Skin of body (tissue), 1 donor: ENCODE measurements at regions not wholly inside any gene's neighbourhood (a gene's known extent, or its start where the extent isn't known, plus 50 kb on each side); places are given as distances from the start of the nearest gene placed in this dataset.

Source experiments
- DNase-seq: peaks from one replicate; lab custom pipeline; 2025; lab: John Stamatoyannopoulos, UW

DNA sequence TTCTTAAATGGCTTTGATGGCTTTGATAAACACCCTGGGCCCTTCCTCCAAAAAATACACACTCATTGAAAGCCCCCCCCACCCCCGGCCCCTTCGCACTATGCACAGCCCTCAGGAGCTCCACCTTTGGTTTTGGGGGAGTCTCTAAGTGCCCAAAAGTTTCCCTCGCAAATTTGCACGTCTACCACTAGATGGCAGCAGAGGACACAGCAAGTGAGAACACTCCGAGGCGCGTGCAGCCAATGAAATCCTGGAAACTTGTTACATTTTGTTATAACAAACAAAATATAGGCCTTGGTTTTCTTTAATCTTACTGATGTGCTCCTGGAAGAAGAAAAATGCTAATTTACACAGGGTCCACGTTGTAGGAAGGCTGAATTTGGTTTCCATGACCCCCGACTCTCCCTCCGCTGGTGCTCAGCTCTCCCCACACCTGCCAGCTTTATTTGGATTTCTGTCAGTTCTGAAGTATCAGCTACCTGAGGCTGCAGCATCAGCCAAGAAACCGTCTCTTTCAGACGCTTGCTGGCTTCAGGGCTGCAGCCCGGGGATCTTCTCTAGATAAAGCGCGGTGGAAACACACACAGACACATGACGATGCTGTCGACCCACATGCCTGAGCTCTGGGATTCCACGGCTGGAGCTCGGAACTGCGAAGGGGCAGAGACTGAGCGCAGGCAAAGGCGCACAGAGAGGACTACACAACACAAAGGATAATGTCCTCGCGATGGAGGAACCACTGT, 148.3 kb upstream of the RPS6KA2 start:
- DNase-seq: peak; percentile 37

- DNase-seq: no peak
Measured at GRCh38 chr6:166774770-166775169, 147.7 kb upstream of the RPS6KA2 start.

- DNase-seq: no peak
Measured at GRCh38 chr6:166774292-166774691, 147.2 kb upstream of the RPS6KA2 start.

- no peak for DNase-seq
Measured at GRCh38 chr6:166772518-166772917, 145.5 kb upstream of the RPS6KA2 start.

DNA sequence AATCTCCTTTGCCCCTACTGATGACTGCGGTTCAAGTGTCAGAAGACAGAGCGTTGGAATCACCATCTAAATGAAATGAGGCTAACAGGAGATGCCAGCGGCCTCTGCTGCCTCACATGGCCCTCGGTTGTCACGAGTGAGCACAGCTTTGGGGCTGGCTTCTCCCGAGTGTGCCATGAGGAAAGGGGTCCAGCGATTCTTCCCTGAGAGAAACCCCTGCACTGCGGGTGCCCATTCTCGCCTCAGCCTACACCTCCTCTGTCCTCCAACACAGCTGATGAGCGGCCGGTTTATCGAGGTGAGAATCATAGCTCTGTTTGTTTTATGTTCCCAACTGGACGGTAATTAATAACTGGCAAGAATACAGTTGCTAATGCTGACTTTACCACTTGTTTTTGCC, 144.7 kb upstream of the RPS6KA2 start:
- no peak for DNase-seq

DNA sequence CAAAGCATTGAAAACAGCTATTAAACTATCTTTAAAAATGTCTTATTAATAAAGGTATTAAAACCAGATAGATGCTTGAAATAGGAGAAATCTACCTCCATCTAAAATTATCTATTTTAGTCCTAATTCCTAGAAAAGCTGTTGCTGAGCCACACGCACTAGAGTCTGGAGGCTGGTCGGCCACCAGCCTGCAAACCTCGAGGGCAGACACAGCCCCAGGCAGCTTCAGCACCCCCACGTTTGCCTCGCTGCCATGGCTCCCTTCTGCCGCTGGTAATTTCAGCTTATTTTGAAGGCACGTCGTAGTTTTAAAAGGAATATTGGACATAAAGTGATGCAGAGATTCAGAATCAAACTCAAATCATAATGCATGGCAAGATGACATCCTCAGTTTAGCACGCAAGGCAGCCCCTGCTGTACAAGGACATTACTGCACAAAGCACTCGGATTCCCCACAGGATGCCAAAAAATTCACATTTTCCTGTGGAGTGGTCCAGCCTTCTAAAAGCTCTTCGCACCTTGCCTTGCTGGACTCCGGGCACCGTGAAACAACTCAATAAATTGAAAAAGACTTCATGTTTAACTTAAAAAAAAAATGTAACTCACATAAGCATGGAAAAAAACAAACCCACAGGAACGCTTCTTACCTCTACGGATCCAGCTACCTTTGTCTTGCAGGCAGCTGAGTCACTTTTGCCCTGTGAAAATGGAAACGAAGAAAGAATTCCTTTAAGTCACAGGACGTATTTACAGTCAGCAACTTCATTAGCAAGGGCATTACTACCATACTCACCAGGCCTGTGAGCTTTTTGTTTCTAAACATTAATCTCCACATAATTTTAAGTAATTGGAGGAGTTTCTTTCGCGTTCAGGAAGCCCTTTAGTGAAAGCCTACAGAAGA, 143.4 kb upstream of the RPS6KA2 start:
- DNase-seq: no peak

- DNase-seq: no peak
Measured at GRCh38 chr6:166769648-166770047, 142.6 kb upstream of the RPS6KA2 start.

DNA sequence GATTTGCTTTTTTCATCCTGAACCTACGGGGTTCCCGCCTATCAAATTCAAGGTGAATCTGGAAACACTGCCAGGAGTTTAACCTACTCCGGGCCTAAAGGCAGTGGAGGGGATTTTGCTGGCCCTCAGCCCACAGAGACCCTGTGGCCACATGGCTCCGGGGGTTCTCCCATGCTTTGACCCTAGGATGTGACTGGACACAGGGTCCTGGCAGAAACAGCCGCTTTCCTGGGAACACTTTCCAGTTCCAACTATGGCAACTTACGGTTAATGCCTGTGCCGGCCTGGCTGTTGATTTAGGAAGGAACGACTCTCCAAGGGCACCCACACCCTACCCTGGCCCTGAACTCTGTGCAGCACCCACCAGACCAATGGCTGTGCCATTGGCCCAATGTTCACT, 141.7 kb upstream of the RPS6KA2 start:
- no peak for DNase-seq

GRCh38 chr6:166767230-166767629, 140.2 kb upstream of the RPS6KA2 start:
- no peak for DNase-seq

GRCh38 chr6:166766769-166767168, 139.7 kb upstream of the RPS6KA2 start:
- DNase-seq: no peak

- DNase-seq: no peak
Measured at GRCh38 chr6:166765234-166765541, 138.1 kb upstream of the RPS6KA2 start.

GRCh38 chr6:166764473-166765233, 137.6 kb upstream of the RPS6KA2 start:
- DNase-seq: no peak

DNA sequence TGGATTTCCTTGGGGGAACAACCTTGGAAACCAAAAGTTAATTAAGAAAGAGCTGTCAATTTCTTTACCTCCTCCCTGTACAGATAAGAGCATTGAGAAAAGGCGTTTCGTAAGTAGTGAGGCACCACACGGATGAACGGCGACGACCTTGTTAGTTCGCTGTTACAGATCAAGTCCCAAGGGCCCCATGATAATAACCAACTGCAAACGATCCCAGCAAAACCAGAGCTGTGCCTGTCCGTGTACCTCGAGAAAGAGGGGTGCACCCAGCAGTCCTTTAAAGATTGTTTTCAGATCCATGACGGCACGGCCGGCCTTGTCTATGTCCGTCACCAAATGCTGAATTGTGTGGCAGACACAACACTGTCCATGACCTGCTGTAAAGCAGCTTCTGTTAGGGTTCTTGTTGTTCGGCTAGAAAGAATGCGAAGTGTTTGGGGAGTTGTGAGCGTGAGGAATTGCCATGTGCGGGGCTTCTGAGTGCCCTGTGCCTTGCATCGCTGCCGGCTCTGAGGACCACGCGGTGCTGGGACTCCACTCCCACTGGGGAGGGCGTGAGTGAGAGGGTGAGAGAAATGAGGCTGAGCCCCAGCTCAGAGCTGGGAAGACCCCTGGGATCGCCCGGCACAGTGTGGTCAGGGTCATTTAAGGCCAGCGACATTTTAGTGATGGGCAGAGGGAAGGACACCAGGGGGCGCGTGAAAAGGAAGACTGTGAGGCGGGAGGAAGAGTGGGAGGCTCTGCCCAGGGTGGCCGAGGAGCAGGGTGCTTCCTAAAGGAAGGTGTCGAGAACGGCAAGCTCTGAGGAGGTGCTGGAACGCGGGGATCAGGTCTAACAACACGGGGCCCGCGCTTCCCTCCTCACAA, 136.8 kb upstream of the RPS6KA2 start:
- no peak for DNase-seq

DNA sequence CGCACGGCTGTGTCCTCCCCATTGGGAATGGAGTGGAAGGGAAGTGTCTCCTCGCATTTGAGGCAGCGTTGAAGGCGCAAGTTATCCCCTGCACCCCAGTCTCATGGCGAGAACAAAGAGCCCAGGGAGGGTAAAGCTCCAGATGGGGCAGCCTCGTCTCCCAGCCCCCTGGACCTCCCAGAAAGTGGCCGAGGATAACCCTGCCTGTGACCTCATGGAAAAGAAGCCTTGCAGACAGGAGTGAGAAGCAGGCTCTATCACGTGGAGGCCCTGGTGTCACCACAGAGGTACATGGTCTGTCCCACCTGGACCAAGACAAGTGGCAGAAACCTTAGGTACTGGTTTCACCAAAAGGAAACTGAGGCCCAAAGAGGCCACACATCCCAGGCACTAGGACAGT, 134.8 kb upstream of the RPS6KA2 start:
- no peak for DNase-seq

DNA sequence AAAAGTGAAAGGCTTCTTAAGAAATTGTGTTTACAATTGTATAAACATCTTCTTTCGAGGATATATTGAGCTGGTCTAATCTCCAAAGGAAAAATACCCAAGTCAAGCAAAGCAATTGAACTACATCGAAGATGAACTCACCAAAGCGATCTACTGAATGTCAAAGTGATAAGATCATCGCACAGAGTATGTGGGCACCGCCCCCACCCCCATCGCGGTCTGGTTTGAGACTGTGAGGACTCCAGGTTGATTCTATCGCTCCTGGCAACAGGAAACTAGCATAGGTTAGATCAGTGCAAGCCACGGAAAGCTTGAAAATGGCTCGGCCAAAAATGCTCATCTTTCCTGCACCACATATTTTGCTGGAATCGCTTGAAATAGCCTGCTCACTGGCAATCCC, 133.2 kb upstream of the RPS6KA2 start:
- no peak for DNase-seq

DNA sequence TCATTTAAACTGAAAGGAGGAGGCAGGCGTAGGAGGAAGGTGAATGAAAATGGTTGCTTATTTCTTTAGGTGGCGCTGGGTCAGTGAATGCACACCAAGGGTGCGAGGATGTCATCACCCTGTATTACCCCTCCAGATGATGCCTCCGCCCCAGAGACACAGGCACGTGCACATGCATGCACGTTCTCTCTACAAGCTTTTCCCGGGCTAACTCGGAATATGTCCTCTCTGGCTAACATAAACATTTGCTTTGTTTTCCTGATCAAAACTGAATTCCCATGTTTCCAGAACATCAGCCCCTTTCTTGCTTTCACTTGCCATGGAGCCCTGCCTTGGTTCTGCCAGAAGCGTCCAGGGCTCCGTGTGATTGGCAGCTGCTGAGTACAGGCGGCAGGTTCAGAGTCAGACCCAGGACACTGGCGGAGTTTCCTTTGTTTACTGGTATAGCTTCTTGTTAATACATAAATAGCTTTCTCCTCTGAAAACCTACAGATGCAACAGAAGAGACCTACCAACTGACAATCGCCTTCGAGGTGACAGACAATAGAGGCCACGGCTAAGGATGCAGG, 131.2 kb upstream of the RPS6KA2 start:
- DNase-seq: no peak

GRCh38 chr6:166757232-166758135, 130.4 kb upstream of the RPS6KA2 start:
- peak; percentile 35 for DNase-seq

DNA sequence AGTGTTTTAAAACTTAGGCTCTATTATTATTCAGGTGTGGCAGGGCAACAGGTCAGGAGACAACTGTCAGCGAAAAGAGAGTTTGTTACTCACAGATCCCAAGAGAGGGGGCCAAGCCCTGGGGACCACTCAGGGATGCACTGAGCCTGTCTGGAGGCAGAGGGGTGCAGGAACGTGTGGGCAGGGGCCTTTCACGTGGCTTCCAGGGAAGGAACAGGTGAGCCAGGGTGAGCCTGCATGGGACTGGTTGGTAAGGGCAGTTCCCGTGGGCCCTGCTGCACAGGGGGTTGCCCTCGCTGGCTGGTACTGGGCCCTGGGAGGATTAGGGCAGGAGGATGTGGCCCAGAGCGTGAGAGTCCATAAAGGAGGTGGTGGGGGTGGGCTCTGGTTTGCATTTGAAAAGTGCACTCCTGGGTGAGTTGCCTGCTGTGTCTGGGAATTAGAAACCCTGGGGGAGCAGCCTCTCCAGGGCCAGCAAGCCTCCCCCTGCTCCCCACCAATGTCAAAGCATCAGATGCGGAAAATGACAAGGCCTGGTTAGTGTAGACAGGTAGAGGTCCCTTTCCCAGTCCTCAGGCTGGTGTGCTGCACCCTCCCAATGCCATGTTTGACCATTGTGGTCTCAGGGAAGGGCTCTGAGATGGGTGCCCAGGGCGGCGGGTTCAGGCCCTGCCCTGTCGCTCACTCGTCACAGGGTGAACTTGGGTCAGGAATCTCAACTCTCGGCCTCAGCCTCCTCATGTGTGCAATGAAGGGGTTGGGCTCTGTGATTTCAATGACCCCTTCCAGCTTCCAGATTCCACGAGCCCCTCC, 127.4 kb upstream of the RPS6KA2 start:
- DNase-seq: no peak
